Dedifferentiated amniotic fluid mesenchymal stem cell (primary cell): ENCODE measurements at regions not wholly inside any gene's neighbourhood (a gene's known extent, or its start where the extent isn't known, plus 50 kb on each side); places are given as distances from the start of the nearest gene placed in this dataset.
"Not testable (repeated sequence)": the region's sequence is repeated elsewhere in the genome, so short reads cannot be mapped to it uniquely, and the experiment has no call there.

Experiments used
- DNase-seq: peaks from one replicate; pipeline ENCODE4 v3.0.0-alpha.2; 2016; ENCODE audit errors: extremely low spot score

GRCh38 chr6:4725136-4725760 lies 51.0 kb upstream of the CDYL start:
- DNase-seq, result not testable (repeated sequence)

GRCh38 chr6:4724727-4725126 lies 51.5 kb upstream of the CDYL start:
- DNase-seq, result not testable (repeated sequence)

- no peak for DNase-seq
Measured at GRCh38 chr6:4723383-4723782, 52.8 kb upstream of the CDYL start.

DNA sequence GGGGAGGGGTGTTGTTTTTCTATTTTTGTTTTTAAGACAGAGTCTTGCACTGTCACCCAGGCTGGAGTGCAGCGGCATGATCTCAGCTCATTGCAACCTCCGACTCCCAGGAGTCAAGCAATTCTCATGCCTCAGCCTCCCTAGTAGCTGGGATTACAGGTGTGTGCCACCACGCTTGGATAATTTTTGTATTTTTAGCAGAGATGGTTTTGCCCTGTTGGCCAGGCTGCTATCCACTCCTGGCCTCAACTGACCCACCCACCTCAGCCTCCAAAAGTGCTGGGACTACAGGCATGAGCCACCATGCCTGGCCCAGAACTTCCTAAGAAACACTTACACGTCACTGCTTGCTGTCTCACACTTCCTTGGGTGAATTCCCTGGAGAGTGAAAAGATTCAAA lies 54.8 kb upstream of the CDYL start:
- not testable (repeated sequence) for DNase-seq

DNA sequence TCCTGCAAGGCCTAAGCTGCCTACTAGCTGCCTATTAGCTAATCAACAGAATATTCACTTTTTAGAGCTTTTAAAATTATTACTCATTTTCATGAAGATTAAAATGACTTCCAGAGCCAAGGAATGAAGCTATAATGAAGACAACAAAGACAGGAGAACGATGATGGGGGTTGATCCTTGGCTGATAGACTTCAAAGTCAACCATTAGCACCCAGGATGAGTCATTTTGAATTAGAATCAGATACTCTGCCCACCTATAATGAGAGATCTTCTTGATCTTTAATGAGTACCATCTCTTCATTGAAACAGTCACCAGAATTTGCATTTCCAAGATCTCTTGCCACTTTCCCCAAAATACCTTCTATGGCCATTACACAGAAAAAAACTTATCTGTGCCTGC lies 56.7 kb upstream of the CDYL start:
- DNase-seq, result no peak

- no peak for DNase-seq
Measured at GRCh38 chr6:4717856-4718255, 58.3 kb upstream of the CDYL start.

DNA sequence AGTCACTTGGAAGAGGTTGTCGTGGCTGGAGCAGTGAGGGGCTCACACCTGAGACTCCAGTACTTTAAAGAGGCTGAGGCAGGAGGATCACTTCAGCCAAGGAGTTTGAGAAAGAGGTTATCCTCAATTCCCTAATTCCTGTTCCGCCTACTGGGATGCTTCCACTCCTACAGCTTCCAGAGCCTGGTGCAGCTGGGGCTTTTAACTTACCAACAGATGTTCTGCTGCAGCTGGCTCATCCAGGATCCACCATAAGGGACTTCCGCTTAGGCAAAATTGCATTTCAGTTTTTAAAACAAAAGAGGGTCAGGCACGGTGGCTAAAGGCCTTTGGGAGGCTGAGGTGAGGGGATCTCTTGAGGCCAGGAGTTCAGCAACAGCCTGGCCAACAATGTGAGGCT lies 59.1 kb upstream of the CDYL start:
- no peak for DNase-seq

- no peak for DNase-seq
Measured at GRCh38 chr6:4714961-4715501, 61.2 kb upstream of the CDYL start.

GRCh38 chr6:4712291-4712690 lies 63.9 kb upstream of the CDYL start:
- DNase-seq, result no peak

- no peak for DNase-seq
Measured at GRCh38 chr6:4707011-4707410, 69.2 kb upstream of the CDYL start.

DNA sequence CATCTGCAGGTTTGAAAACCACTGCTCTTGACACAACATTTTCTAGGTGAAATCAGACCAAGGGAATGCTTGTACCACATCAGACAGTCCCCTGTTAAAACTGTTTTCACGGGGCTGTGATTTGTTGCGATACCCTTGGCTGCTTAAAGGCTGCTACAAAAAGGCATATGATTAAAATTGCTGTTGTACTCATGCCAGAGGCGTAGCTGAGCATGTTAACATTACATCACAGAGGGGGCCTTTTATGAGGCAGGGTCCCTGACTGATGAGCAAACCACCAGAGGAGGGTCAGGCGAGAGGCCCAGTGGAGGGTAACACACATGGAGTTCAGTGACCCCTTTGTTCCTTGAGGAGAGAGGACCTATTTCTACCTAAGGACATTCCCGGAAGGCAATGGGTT lies 70.4 kb upstream of the CDYL start:
- DNase-seq, result no peak

DNA sequence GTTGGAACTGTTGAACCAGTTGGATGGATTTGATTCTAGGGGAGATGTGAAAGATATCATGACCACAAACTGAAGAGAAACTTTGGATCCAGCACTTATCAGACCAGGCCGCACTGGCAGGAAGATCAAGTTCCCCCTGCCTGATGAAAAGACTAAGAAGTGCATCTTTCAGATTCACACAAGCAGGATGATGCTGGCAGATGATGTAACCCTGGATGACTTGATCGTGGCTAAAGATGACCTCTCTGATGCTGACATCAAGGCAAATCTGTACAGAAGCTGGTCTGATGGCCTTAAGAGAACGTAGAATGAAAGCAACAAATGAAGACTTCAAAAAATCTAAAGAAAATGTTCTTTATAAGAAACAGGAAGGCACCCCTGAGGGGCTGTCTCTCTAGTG lies 72.8 kb upstream of the CDYL start:
- no peak for DNase-seq

DNA sequence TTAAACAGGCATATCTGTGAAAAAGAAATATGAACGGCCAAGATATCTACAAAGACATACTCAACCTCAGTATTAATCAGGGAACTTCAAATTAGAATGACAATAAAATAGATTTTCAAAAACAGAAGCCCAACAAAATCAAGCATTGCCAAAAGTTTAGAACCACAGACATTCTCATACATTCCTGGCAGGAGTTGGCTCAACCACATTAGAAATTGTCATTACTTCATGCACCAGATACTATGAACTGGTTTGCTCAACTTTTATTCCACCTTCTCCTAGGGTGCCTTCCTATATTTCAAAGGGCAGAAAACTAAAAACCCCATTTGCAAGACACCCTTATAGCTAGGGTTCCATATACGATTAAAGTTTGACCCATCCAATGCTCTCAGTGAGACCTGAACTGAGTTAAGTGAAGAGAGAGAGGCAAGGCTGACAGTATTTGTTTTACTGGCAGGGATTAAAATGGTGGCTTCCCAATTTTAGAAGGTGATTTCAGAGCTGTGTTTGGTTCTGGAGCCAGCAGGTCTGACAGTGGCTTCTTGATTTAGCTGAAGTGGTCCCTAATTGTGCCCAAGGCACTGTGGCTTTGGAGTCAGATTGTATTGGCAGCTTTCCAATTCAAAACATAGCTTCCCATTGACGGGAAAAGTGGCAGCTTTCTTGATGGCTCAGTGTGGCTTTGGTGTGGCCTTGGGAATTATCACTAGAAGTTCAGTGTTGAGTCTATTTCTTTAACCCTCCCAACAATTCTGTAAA lies 77.1 kb upstream of the CDYL start:
- DNase-seq, result no peak

- no peak for DNase-seq
Measured at GRCh38 chr6:4693173-4693970, 82.8 kb upstream of the CDYL start.

DNA sequence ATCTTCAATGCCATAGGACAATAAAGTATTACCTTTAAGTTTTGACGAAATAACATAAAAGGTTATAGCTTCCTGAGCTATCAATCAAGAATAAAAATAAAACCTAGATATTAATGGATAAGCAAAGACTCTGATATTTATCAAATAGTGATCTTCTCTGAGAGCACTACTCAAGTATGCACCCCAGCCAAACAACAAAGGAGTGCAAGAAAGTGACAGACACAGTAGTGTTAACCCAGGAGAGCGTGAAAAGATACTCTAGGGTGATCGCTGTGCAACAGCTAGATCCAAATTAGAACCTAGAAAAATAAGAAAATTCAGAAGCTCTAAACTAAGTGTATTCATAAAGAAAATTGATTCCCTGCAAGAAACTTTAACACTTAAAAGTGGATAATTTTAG lies 83.5 kb upstream of the CDYL start:
- no peak for DNase-seq

GRCh38 chr6:4687989-4688947 lies 87.9 kb upstream of the CDYL start:
- peak; percentile 60 for DNase-seq

- DNase-seq, result no peak
Measured at GRCh38 chr6:4687656-4687988, 88.6 kb upstream of the CDYL start.

- no peak for DNase-seq
Measured at GRCh38 chr6:4682431-4683097, 93.6 kb upstream of the CDYL start.

GRCh38 chr6:4678506-4679300 lies 97.5 kb upstream of the CDYL start:
- DNase-seq, result no peak

DNA sequence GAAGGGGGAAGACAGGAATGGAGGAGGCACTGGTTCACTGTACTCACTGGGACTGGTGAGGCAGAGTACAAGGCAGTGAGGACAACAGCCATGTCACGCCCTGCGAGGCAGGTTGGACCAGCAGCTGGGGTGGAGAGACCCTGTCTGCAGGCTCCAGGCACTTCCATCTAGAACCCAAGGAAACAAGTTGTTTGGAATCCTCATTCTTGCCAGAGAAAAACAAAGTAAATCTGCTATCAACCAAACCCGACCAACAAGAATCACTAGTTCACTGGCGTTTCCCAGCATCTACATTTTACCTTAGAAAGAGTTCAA lies 98.5 kb upstream of the CDYL start:
- DNase-seq, result no peak
